NCI-H446 treated with DMSO at 0.1 percent for 48 hours (cell line): ENCODE measurements at regions not wholly inside any gene's neighbourhood (a gene's known extent, or its start where the extent isn't known, plus 50 kb on each side); places are given as distances from the start of the nearest gene placed in this dataset.

Source experiments
- DNase-seq: peaks from one replicate; lab custom pipeline; 2025; lab: John Stamatoyannopoulos, UW

GRCh38 chr1:184322253-184322652, 64.6 kb upstream of the C1orf21 start:
- no peak for DNase-seq

- no peak for DNase-seq
Observed at GRCh38 chr1:184324972-184325371, 61.9 kb upstream of the C1orf21 start.

GRCh38 chr1:184326278-184326677, 60.6 kb upstream of the C1orf21 start:
- no peak for DNase-seq

- no peak for DNase-seq
Observed at GRCh38 chr1:184329245-184329953, 57.4 kb upstream of the C1orf21 start.

GRCh38 chr1:184329962-184330868, 56.6 kb upstream of the C1orf21 start:
- DNase-seq, result no peak

- no peak for DNase-seq
Observed at GRCh38 chr1:184330875-184331274, 56.0 kb upstream of the C1orf21 start.
